GM18873 (cell line): ENCODE measurements at regions not wholly inside any gene's neighbourhood (a gene's known extent, or its start where the extent isn't known, plus 50 kb on each side); places are given as distances from the start of the nearest gene placed in this dataset.

Experiments used
- ATAC-seq: cut with Tn5 transposase; IDR thresholded peaks from one replicate; pipeline ENCODE4 v1.9.1; 2021; ENCODE audit warnings: mild to moderate bottlenecking, moderate library complexity, moderate number of reproducible peaks; ENCODE audit not compliant: unreplicated experiment, low FRiP score

- no peak for ATAC-seq
Observed at GRCh38 chr3:118705487-118706219, 329.0 kb downstream of the IGSF11 start.

DNA sequence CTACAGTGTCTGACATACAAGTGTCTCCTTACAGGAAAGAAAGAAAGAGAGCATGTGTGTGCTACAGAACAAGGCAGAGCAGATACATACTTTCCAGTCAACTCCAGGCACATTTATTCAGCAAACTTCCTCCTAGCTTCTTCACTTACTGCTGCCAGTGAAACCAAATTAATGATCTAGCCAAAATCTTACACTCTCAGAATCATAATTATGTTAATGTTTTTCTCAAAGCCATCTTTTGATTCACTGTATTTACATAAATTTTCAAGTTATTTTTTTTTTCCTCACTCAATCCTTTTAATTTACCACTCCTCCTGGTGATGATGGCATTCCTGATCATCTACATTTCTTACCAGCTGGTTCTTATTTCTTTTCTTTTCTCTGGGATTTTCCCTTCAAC is 326.7 kb downstream of the IGSF11 start:
- no peak for ATAC-seq

DNA sequence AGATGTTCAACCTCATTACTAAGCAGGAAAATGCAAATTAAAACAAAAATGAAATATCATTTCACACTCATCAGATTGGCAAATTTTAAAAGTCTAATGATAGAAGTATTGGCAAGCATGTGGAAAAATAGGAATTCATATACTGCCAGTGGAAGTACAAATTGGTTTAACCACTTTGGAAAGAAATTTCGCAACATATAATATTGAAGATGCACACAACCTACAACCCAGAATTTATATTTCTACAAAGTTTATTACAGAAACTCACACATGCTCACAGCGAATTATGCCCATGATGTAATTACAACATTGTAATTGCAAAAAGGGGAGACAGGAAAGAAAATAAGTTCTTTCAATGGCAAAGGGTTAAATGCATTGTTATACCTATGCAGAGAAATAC is 324.1 kb downstream of the IGSF11 start:
- no peak for ATAC-seq

GRCh38 chr3:118713502-118714207 is 321.0 kb downstream of the IGSF11 start:
- ATAC-seq, result no peak

DNA sequence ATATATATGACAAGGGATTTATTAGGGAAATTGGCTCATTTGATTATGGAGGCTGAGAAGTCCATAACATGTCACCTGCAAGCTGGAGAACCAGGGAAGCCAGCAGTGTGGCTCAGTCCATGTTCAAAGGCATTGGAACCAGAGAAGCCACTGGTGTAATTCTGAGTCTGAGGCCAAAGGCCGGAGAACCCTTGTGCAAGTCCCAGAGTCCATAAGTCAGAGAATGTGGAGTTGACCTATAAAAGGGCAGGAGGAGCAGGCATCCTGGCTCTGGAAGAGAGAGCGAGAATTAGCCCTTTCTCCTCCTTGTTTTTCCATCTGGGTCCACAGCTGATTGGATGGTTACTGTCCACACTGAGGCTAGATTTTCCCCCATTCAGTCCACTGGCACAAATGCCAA is 319.8 kb downstream of the IGSF11 start:
- ATAC-seq, result no peak

DNA sequence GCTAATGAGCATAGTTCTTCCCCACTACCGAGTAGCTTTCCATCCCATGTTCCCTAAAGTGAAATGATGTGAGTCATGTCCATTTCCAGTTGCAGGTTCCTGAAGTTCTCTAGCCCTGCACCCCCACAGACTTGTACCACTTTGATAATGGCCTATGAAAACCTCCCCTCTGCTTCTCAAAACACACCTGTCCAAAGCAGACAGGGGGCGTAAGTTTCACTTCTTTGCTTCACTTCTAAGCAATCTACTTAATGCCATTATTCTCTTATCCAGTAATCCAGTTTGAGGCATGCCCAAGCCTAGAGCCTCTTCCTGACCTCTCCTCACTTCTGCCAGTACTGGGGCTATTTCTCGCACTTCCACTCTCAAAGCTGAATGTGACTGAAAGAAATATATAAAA is 305.1 kb downstream of the IGSF11 start:
- no peak for ATAC-seq

- no peak for ATAC-seq
Observed at GRCh38 chr3:118734664-118735063, 300.0 kb downstream of the IGSF11 start.

- no peak for ATAC-seq
Observed at GRCh38 chr3:118736107-118736506, 298.5 kb downstream of the IGSF11 start.

- ATAC-seq, result no peak
Observed at GRCh38 chr3:118740722-118741290, 293.8 kb downstream of the IGSF11 start.

- no peak for ATAC-seq
Observed at GRCh38 chr3:118742760-118743159, 291.9 kb downstream of the IGSF11 start.

DNA sequence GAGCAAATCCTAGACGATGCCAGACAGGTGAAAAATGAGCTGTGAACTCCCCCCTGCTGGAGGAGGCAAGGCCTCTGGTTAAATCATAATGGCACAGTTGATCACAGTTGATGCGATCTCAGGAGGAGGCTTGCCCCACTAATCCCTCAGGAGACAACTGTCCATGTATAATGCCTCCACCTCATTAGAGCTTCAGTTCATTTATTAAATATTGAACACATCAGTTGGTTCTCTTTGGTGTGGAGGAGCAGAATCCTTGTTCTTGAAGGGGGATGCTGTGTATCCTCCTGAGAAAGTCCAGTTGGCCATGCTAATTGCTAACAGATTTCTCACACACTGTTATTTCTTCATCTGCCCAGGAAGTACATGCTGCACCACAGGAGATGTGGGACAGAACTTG is 290.5 kb downstream of the IGSF11 start:
- ATAC-seq, result no peak

- ATAC-seq, result no peak
Observed at GRCh38 chr3:118754406-118755252, 280.0 kb downstream of the IGSF11 start.

DNA sequence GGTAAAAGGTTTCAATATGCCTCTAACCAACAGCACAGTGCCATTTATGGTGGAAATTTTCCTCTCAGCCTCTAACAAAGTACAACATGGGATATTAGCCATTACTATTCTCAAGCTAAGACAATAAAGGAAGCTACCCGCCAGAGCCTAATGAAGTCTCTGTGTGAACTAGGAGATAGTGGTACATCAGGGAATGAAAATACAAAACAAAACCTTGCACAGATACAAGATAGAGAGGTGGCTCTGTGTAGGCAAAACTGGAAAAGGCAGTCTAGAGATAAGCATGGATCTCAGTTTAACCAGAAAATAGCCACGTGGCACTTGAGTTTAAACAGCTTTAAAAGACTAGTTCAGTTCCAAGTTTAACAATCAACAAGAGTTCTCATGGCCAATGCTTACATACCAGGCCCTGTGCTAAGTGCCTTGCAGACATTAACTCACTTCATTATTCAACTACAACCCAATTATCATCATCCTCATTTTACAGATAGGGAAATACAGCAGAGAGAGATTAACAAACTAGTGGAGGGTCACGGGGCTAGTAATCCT is 279.3 kb downstream of the IGSF11 start:
- no peak for ATAC-seq

DNA sequence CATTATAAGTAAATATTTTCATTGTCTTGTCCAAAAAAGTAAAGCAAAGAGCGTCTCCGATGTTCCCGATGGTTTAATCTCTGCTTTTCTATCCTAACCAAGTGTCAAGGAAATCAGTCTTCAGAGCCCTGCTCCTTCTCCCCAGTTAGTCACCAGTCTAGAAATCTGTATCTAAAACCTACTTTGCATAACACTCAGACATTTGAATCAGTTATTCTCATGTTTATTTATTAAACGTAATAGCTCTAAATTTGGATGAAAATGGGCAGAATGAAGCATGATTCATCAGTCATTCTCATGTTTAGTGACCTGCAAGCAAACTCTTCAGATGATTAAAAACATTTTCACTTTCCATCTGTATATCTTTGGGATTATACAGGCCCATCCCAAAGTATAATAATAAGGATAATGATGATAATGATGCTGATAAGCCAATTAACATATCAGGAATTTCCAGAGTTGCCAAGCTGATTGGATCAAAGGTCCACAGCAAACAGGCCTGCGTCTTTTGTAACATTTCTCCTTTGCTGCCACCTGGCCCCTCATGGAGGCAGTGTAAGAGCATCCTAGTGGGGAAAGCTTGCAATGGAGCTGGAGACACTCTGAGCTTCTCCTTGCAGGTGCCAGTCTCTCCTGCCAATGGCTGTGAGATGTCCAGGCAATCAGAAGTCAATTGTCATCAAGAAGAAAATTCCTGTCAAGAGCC is 273.9 kb downstream of the IGSF11 start:
- no peak for ATAC-seq

DNA sequence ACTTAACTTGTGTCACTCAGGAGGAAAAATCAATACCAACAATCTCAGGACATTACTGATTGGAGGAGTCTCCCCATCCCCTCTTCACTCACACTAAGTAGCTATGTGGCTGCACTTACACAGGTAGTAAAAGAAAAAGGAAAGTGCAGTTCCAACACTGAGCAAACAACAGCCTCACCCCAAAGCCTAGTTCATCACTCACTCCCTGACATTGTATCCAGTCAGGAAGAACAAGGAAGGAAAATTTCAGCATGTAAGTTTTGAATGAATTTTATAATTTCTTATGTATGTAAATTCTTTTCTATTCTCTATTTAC is 273.4 kb downstream of the IGSF11 start:
- ATAC-seq, result no peak

DNA sequence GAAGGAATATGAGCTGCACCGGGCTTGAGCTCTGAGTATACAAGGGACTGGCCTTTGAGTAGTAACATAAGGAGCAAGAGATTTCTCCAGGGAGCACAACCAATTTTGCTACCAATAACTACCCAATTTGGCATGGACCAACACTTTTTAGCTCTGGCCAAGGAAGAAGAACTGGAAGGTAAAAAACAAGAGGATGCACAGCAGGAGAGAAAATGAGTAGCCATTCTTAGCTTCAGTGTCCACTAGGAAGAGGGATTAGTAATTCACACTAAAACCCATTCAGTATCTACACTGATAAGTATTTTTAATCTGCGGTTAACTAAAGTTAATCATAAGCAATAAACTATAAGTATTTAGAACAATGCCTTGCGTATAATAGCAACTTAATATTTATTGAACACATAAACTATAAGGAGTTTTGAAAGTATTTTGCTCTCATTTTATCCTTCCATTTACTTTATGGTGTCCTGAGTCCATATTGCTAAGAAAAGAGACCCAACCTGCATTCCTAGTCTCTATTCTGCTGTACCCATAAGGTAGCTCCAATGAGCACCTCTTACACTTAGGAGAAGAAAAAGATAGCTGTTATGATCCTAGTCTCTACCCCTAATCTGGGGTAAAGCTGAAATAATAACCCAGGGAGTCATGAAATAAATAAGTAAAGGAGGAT is 268.9 kb downstream of the IGSF11 start:
- peak; percentile 22 for ATAC-seq

GRCh38 chr3:118766306-118766669 is 268.4 kb downstream of the IGSF11 start:
- peak; percentile 47 for ATAC-seq

- ATAC-seq, result no peak
Observed at GRCh38 chr3:118772036-118772435, 262.6 kb downstream of the IGSF11 start.

DNA sequence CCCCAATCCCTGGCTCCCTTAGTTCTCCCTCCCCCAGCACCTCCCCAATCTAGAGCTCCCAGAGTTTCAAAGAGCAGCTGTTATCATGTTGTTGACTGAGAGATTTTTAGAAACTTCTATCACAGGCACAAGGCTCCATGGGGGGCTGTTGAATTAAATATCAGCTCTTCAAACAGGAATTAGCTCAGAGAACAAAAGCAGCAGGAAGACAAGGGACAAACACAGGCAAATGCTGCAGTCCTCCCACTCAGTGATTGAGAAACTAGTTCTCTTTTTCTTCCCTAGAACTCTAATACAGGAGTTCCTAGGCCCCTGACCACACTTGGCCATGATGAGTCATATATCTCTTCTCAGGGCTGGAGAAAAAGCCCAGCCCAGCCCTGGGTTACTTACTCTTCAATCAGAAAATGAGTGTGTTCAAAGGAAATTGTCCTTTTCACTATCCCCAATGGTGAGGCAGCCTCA is 262.1 kb downstream of the IGSF11 start:
- peak; percentile 96 for ATAC-seq

DNA sequence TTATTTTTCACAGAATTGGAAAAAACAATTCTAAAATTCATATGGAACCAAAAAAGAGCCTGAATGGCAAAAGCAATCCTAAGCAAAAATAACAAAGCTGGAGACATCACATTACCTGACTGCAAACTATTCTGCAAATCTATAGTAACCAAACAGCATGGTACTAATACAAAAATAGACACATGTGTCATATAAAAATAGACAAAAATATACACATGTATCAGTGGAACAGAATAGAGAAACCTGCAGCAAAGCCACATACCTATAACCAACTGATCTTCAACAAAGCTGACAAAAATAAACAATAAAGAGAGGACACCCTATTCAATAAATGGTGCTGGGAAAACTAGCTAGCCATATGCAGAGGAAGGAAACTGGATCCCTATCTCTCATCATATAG is 259.6 kb downstream of the IGSF11 start:
- no peak for ATAC-seq
